T-cell (primary cell): ENCODE measurements at regions not wholly inside any gene's neighbourhood (a gene's known extent, or its start where the extent isn't known, plus 50 kb on each side); places are given as distances from the start of the nearest gene placed in this dataset.

Experiments used
- ATAC-seq, 4 experiments: fragments of 200-7000 bp in 3 of 4; fragments of 150-1000 bp in 1 of 4; cut with Tn5 transposase; replicated peaks in 1 of 4; 1 replicate in 3 of 4; 2 replicates in 1 of 4; pipeline ENCODE4 v1.10.0; 2021; ENCODE audit warnings: moderate library complexity in 3 of 4, mild to moderate bottlenecking in 2 of 4, moderate number of reproducible peaks in 1 of 4
- CTCF ChIA-PET, 2 donors: fragments of 300-600 bp; sonication (Branson Sonifier 250); formaldehyde crosslinking; loops; one replicate each; lab custom pipeline; 2022; ENCODE audit warnings: antibody characterized with exemption in 2 of 2; lab: Charles Lee
- POLR2A ChIA-PET, 2 donors: fragments of 300-600 bp; sonication (Branson Sonifier 250); formaldehyde crosslinking; loops; one replicate each; lab custom pipeline; 2022; ENCODE audit warnings: antibody characterized with exemption in 2 of 2; lab: Charles Lee
- DNase-seq, 35 experiments: peaks; one replicate each; pipeline versions ENCODE4 v3.0.0 to v3.0.0-alpha.2; 2013 to 2023
- H3K27ac ChIP-seq: one replicate; pipeline ENCODE4 v1.5.1; 2013; ENCODE audit warnings: low read length
- H3K27me3 ChIP-seq, 2 experiments: replicated peaks in 1 of 2; 1 replicate in 1 of 2; 2 replicates in 1 of 2; pipeline versions ENCODE4 v1.6.1 to v1.7.0; 2013; ENCODE audit warnings: low read length in 1 of 2, mixed read lengths in 1 of 2; ENCODE audit not compliant: control insufficient read depth in 2 of 2, insufficient read depth in 2 of 2; ENCODE audit errors: extremely low read depth in 1 of 2
- H3K36me3 ChIP-seq, 2 donors: 1 replicate in 1 of 2; 2 replicates in 1 of 2; pipeline versions ENCODE4 v1.6.1 to v1.7.0; 2013; ENCODE audit warnings: low read length in 1 of 2; ENCODE audit not compliant: control insufficient read depth in 2 of 2, insufficient read depth in 1 of 2; ENCODE audit errors: extremely low read depth in 1 of 2
- H3K4me1 ChIP-seq, 2 experiments: 1 replicate in 1 of 2; 2 replicates in 1 of 2; pipeline versions ENCODE4 v1.6.1 to v1.7.0; 2013; ENCODE audit warnings: low read length in 2 of 2, mixed read lengths in 1 of 2; ENCODE audit not compliant: insufficient read depth in 2 of 2, control insufficient read depth in 1 of 2; ENCODE audit errors: extremely low read depth in 1 of 2
- H3K4me3 ChIP-seq, 2 donors: 1 replicate in 1 of 2; 2 replicates in 1 of 2; pipeline versions ENCODE4 v1.5.1 to v1.7.0; 2013; ENCODE audit warnings: mild to moderate bottlenecking in 2 of 2, low read length in 1 of 2, moderate library complexity in 1 of 2; ENCODE audit not compliant: control insufficient read depth in 1 of 2; ENCODE audit errors: extremely low read depth in 1 of 2
- H3K9me3 ChIP-seq: 2 replicates; pipeline ENCODE4 v1.7.0; 2013
- H3K27ac Mint-ChIP-seq, 2 donors: one replicate each; pipeline ENCODE4 v1.8.0; 2020 to 2021; ENCODE audit warnings: mild to moderate bottlenecking in 2 of 2, mixed read lengths in 2 of 2
- H3K27me3 Mint-ChIP-seq, 2 donors: one replicate each; pipeline ENCODE4 v1.8.0; 2021 to 2022; ENCODE audit warnings: mixed read lengths in 2 of 2
- H3K36me3 Mint-ChIP-seq: one replicate; pipeline ENCODE4 v1.8.0; 2021; ENCODE audit warnings: mixed read lengths
- H3K4me1 Mint-ChIP-seq, 3 donors: one replicate each; pipeline ENCODE4 v1.8.0; 2020 to 2022; ENCODE audit warnings: mixed read lengths in 3 of 3, mild to moderate bottlenecking in 1 of 3
- H3K4me3 Mint-ChIP-seq, 3 donors: one replicate each; pipeline ENCODE4 v1.8.0; 2020 to 2022; ENCODE audit warnings: mild to moderate bottlenecking in 3 of 3, mixed read lengths in 3 of 3, moderate library complexity in 3 of 3
- H3K9me3 Mint-ChIP-seq, 3 donors: one replicate each; pipeline ENCODE4 v1.8.0; 2020 to 2022; ENCODE audit warnings: mixed read lengths in 3 of 3
- WGBS: methylation state at CpG from one replicate; pipeline ENCODE4 v1.1.5; 2013; ENCODE audit warnings: missing lambda C conversion rate; ENCODE audit not compliant: insufficient coverage; 5-methylcytosine and 5-hydroxymethylcytosine counted together

- Histone ChIP-seq H3K36me3 (no peaks in the 10 kb centered on the region), H3K27ac (no peak overlapping the region), H3K27me3 (no peaks in the 10 kb centered on the region), H3K9me3 (no peaks in the 10 kb centered on the region), H3K4me3 (no peak overlapping the region), H3K4me1 (no peaks in the 10 kb centered on the region)
- DNase-seq (no peak), ATAC-seq (no peak)
- Mint-ChIP-seq H3K27me3 (no peaks in the 10 kb centered on the region), H3K9me3 (no peaks in the 10 kb centered on the region), H3K4me3 (no peak overlapping the region), H3K36me3 (no peaks in the 10 kb centered on the region), H3K4me1 (no peaks in the 10 kb centered on the region), H3K27ac (no peak overlapping the region)
- 93% methylated on average over 9 of the region's 15 CpGs for WGBS
- ChIA-PET POLR2A (no interaction called here), CTCF (no interaction called here)
These were observed 820.4 kb downstream of the BCL11A start for GRCh38 chr2:59732871-59733566.

- Mint-ChIP-seq H3K36me3 (no peaks in the 10 kb centered on the region), H3K9me3 (no peaks in the 10 kb centered on the region), H3K4me3 (no peak overlapping the region), H3K27me3 (no peaks in the 10 kb centered on the region), H3K4me1 (no peaks in the 10 kb centered on the region), H3K27ac (no peak overlapping the region)
- H3K4me3 ChIP-seq, result no peak overlapping the region
- peaks cover 0 to 5% of the 10 kb centered on the region in 2 experiments for H3K4me1 ChIP-seq
- DNase-seq (no peak), ATAC-seq (no peak)
- H3K36me3 ChIP-seq, result no peaks in the 10 kb centered on the region
- H3K27me3 ChIP-seq, result no peaks in the 10 kb centered on the region
- ChIA-PET POLR2A (no interaction called here), CTCF (no interaction called here)
- no CpG with 5 or more reads among the region's 2 CpGs for WGBS
- H3K27ac ChIP-seq, result no peak overlapping the region
- H3K9me3 ChIP-seq, result no peaks in the 10 kb centered on the region
These were observed 826.3 kb downstream of the BCL11A start for GRCh38 chr2:59727121-59727590.

- no peak overlapping the region for H3K27ac ChIP-seq
- ChIA-PET POLR2A (no interaction called here), CTCF (interaction anchor here in 1 of 2 donors (0.7 kb wide), 1 partner anchor 1889 kb away, joined by 4 read pairs; no protein-coding TSS in a partner anchor)
- Mint-ChIP-seq H3K9me3 (no peaks in the 10 kb centered on the region), H3K4me3 (no peak overlapping the region), H3K27ac (no peak overlapping the region), H3K4me1 (no peaks in the 10 kb centered on the region), H3K36me3 (no peaks in the 10 kb centered on the region), H3K27me3 (no peaks in the 10 kb centered on the region)
- H3K36me3 ChIP-seq, result no peaks in the 10 kb centered on the region
- DNase-seq (no peak), ATAC-seq (no peak)
- H3K9me3 ChIP-seq, result no peaks in the 10 kb centered on the region
- 7% methylated on average over 3 of the region's 9 CpGs for WGBS
- peaks cover 0 to 5% of the 10 kb centered on the region in 2 experiments for H3K4me1 ChIP-seq
- no peaks in the 10 kb centered on the region for H3K27me3 ChIP-seq
- H3K4me3 ChIP-seq, result no peak overlapping the region
These were observed 827.0 kb downstream of the BCL11A start for GRCh38 chr2:59726228-59727120.

- peaks cover 0 to 5% of the 10 kb centered on the region in 2 experiments for H3K4me1 ChIP-seq
- Mint-ChIP-seq H3K36me3 (no peaks in the 10 kb centered on the region), H3K4me1 (no peaks in the 10 kb centered on the region), H3K27ac (no peak overlapping the region), H3K27me3 (no peaks in the 10 kb centered on the region), H3K9me3 (no peaks in the 10 kb centered on the region), H3K4me3 (no peak overlapping the region)
- H3K9me3 ChIP-seq, result no peaks in the 10 kb centered on the region
- POLR2A ChIA-PET, result no interaction called here
- no peak overlapping the region for H3K4me3 ChIP-seq
- H3K27ac ChIP-seq, result no peak overlapping the region
- H3K27me3 ChIP-seq, result no peaks in the 10 kb centered on the region
- no peak for DNase-seq
- CTCF ChIA-PET, result no interaction called here
- 83% methylated on average over 1 of the region's 3 CpGs for WGBS
- no peaks in the 10 kb centered on the region for H3K36me3 ChIP-seq
- no peak for ATAC-seq
These were observed 828.7 kb downstream of the BCL11A start for GRCh38 chr2:59724746-59725145.

- no peaks in the 10 kb centered on the region for H3K9me3 Mint-ChIP-seq
- no peak overlapping the region for H3K4me3 Mint-ChIP-seq
- Histone ChIP-seq H3K27me3 (no peaks in the 10 kb centered on the region), H3K4me1 (no peaks in the 10 kb centered on the region), H3K4me3 (no peak overlapping the region), H3K9me3 (no peaks in the 10 kb centered on the region), H3K36me3 (no peaks in the 10 kb centered on the region), H3K27ac (no peak overlapping the region)
- CTCF ChIA-PET, result no interaction called here
- WGBS, result no CpG with 5 or more reads among the region's 4 CpGs
- H3K36me3 Mint-ChIP-seq, result no peaks in the 10 kb centered on the region
- no peaks in the 10 kb centered on the region for H3K4me1 Mint-ChIP-seq
- no peak for DNase-seq
- H3K27me3 Mint-ChIP-seq, result no peaks in the 10 kb centered on the region
- no peak for ATAC-seq
- H3K27ac Mint-ChIP-seq, result no peak overlapping the region
- POLR2A ChIA-PET, result no interaction called here
These were observed 833.1 kb downstream of the BCL11A start for GRCh38 chr2:59720296-59720866.

- ATAC-seq, result no peak
- no peaks in the 10 kb centered on the region for H3K27me3 Mint-ChIP-seq
These were observed 839.9 kb downstream of the BCL11A start for GRCh38 chr2:59713577-59713976.

More at GRCh38 chr2:59713577-59713976, 839.9 kb downstream of the BCL11A start:
- H3K36me3 ChIP-seq, result no peaks in the 10 kb centered on the region
- no peaks in the 10 kb centered on the region for H3K9me3 ChIP-seq
- H3K36me3 Mint-ChIP-seq, result no peaks in the 10 kb centered on the region
- H3K4me3 ChIP-seq, result no peak overlapping the region
- no peaks in the 10 kb centered on the region for H3K4me1 Mint-ChIP-seq
- H3K27ac ChIP-seq, result no peak overlapping the region
- H3K27ac Mint-ChIP-seq, result no peak overlapping the region
- DNase-seq, result no peak
- CTCF ChIA-PET, result no interaction called here
- H3K4me3 Mint-ChIP-seq, result no peak overlapping the region
- WGBS, result no CpG with 5 or more reads among the region's 3 CpGs
- no peaks in the 10 kb centered on the region for H3K4me1 ChIP-seq
- H3K9me3 Mint-ChIP-seq, result no peaks in the 10 kb centered on the region
- H3K27me3 ChIP-seq, result no peaks in the 10 kb centered on the region
- POLR2A ChIA-PET, result no interaction called here
